Colonic mucosa (tissue), 4 donors: ENCODE measurements at regions not wholly inside any gene's neighbourhood (a gene's known extent, or its start where the extent isn't known, plus 50 kb on each side); places are given as distances from the start of the nearest gene placed in this dataset.

Source experiments
- DNase-seq: peaks from one replicate; pipeline ENCODE4 v3.0.0-alpha.2; 2020
- H3K27ac ChIP-seq: fragments of 200-600 bp; one replicate; pipeline ENCODE4 v1.8.0; 2021
- H3K27me3 ChIP-seq: fragments of 200-600 bp; one replicate; pipeline ENCODE4 v1.8.0; 2021
- H3K36me3 ChIP-seq: fragments of 200-600 bp; one replicate; pipeline ENCODE4 v1.8.0; 2021
- H3K4me1 ChIP-seq: fragments of 200-600 bp; one replicate; pipeline ENCODE4 v1.8.0; 2021; ENCODE audit warnings: mild to moderate bottlenecking
- H3K4me3 ChIP-seq: fragments of 200-600 bp; one replicate; pipeline ENCODE4 v1.8.0; 2021
- H3K9ac ChIP-seq, 2 donors: one replicate each; pipeline ENCODE4 v1.7.0; 2013; ENCODE audit warnings: control low read depth in 2 of 2, low read depth in 2 of 2, low read length in 2 of 2
- H3K9me3 ChIP-seq: fragments of 200-600 bp; one replicate; pipeline ENCODE4 v1.8.0; 2021
- CTCF ChIP-seq: fragments of 200-600 bp; IDR thresholded peaks from one replicate; pipeline ENCODE4 v1.8.0; 2022; ENCODE audit warnings: antibody characterized with exemption, mild to moderate bottlenecking
- intact Hi-C: fragments of 100-400 bp; cut with DNase I; formaldehyde crosslinking; loops from one replicate; pipeline ENCODE4 v1.14.1; 2022
- donor health status: healthy.
- donor health status: DM: no; HTN: no; CAD: no.
- donor health status: DM: no; HTN: no; CAD: no.

- H3K9ac ChIP-seq: no peak overlapping the region
- H3K36me3 ChIP-seq: no peaks in the 10 kb centered on the region
- H3K27me3 ChIP-seq: no peaks in the 10 kb centered on the region
- intact Hi-C loops: no loop called here
- TF ChIP-seq CTCF: no peak
- DNase-seq: no peak
- H3K4me1 ChIP-seq: no peaks in the 10 kb centered on the region
- H3K27ac ChIP-seq: no peak overlapping the region
- H3K4me3 ChIP-seq: no peak overlapping the region
- H3K9me3 ChIP-seq: no peaks in the 10 kb centered on the region
These were observed 498.7 kb upstream of the RAB6C start for GRCh38 chr2:129480790-129481189.

GRCh38 chr2:129481306-129482219, 497.9 kb upstream of the RAB6C start:
- Histone ChIP-seq H3K27me3 (no peaks in the 10 kb centered on the region), H3K27ac (no peak overlapping the region), H3K9ac (no peak overlapping the region), H3K36me3 (no peaks in the 10 kb centered on the region), H3K4me1 (no peaks in the 10 kb centered on the region), H3K4me3 (no peak overlapping the region), H3K9me3 (no peaks in the 10 kb centered on the region)
- intact Hi-C loops: no loop called here
- no peak for TF ChIP-seq CTCF
- no peak for DNase-seq

GRCh38 chr2:129482626-129483025, 496.8 kb upstream of the RAB6C start:
- H3K9me3 ChIP-seq: no peaks in the 10 kb centered on the region
- H3K36me3 ChIP-seq: no peaks in the 10 kb centered on the region
- H3K4me3 ChIP-seq: no peak overlapping the region
- intact Hi-C loops: no loop called here
- H3K27me3 ChIP-seq: no peaks in the 10 kb centered on the region
- no peak overlapping the region for H3K27ac ChIP-seq
- no peak for TF ChIP-seq CTCF
- H3K9ac ChIP-seq: no peak overlapping the region
- no peaks in the 10 kb centered on the region for H3K4me1 ChIP-seq
- no peak for DNase-seq

- no peak for DNase-seq
- intact Hi-C loops: no loop called here
These were observed 496.1 kb upstream of the RAB6C start for GRCh38 chr2:129483366-129483765.

More at GRCh38 chr2:129483366-129483765, 496.1 kb upstream of the RAB6C start:
- Histone ChIP-seq H3K36me3 (no peaks in the 10 kb centered on the region), H3K4me1 (no peaks in the 10 kb centered on the region), H3K27me3 (no peaks in the 10 kb centered on the region), H3K27ac (no peak overlapping the region), H3K9ac (no peak overlapping the region), H3K4me3 (no peak overlapping the region), H3K9me3 (no peaks in the 10 kb centered on the region)
- TF ChIP-seq CTCF: no peak
